HEK293T (cell line): ENCODE measurements at regions not wholly inside any gene's neighbourhood (a gene's known extent, or its start where the extent isn't known, plus 50 kb on each side); places are given as distances from the start of the nearest gene placed in this dataset.

Experiments
- ARNT ChIP-seq: fragments of 450-650 bp; IDR thresholded peaks from 2 replicates; pipeline ENCODE4 v1.6.1; 2017; ENCODE audit warnings: mild to moderate bottlenecking
- BHLHE40 ChIP-seq: fragments of 450-650 bp; IDR thresholded peaks from 2 replicates; pipeline ENCODE4 v1.6.1; 2016; ENCODE audit warnings: mild to moderate bottlenecking, moderate library complexity, borderline replicate concordance
- ELF4 ChIP-seq: fragments of 450-650 bp; IDR thresholded peaks from 2 replicates; pipeline ENCODE4 v1.6.1; 2017; ENCODE audit warnings: antibody characterized with exemption
- FOXK2 ChIP-seq: fragments of 450-650 bp; IDR thresholded peaks from 2 replicates; pipeline ENCODE4 v1.6.1; 2016; ENCODE audit warnings: mild to moderate bottlenecking
- FOXM1 ChIP-seq: fragments of 450-650 bp; IDR thresholded peaks from 2 replicates; pipeline ENCODE4 v1.6.1; 2017; ENCODE audit warnings: mild to moderate bottlenecking, borderline replicate concordance
- LEF1 ChIP-seq: fragments of 450-650 bp; IDR thresholded peaks from 2 replicates; pipeline ENCODE4 v1.6.1; 2017; ENCODE audit warnings: mild to moderate bottlenecking, borderline replicate concordance
- PKNOX1 ChIP-seq: fragments of 450-650 bp; IDR thresholded peaks from 2 replicates; pipeline ENCODE4 v1.6.1; 2016
- SP1 ChIP-seq: fragments of 450-650 bp; IDR thresholded peaks from 2 replicates; pipeline ENCODE4 v1.6.1; 2017
- SUZ12 ChIP-seq: fragments of 450-650 bp; IDR thresholded peaks from 2 replicates; pipeline ENCODE4 v1.6.1; 2016; ENCODE audit warnings: mild to moderate bottlenecking
- ZNF384 ChIP-seq: fragments of 450-650 bp; IDR thresholded peaks from 2 replicates; pipeline ENCODE4 v1.6.1; 2016

- no peak for TF ChIP-seq FOXM1
- no peak for TF ChIP-seq ZNF384
- TF ChIP-seq SP1: no peak
- TF ChIP-seq ELF4: no peak
- no peak for TF ChIP-seq PKNOX1
- no peak for TF ChIP-seq ARNT
- TF ChIP-seq BHLHE40: no peak
- TF ChIP-seq LEF1: no peak
- TF ChIP-seq SUZ12: no peak
- no peak for TF ChIP-seq FOXK2
Measured at GRCh38 chr13:74708629-74709028, 574.4 kb upstream of the KLF12 start.
